WTC11 (cell line): ENCODE measurements at regions not wholly inside any gene's neighbourhood (a gene's known extent, or its start where the extent isn't known, plus 50 kb on each side); places are given as distances from the start of the nearest gene placed in this dataset.

Experiments
- ATAC-seq: fragments of 200-7000 bp; cut with Tn5 transposase; 2 replicates; pipeline ENCODE4 v1.10.0; 2021; ENCODE audit warnings: mild to moderate bottlenecking, moderate library complexity
- CTCF ChIA-PET: fragments of 300-600 bp; sonication (Branson Sonifier 250); formaldehyde crosslinking; loops from one replicate; lab custom pipeline; 2021; ENCODE audit warnings: antibody characterized with exemption; lab: Charles Lee
- POLR2A ChIA-PET: fragments of 350-600 bp; sonication (Branson Sonifier 250); formaldehyde crosslinking; loops from one replicate; lab custom pipeline; 2021; ENCODE audit warnings: antibody characterized with exemption; lab: Charles Lee
- DNase-seq: peaks from one replicate; pipeline ENCODE4 v3.0.0; 2021; ENCODE audit warnings: low spot score
- H3K27ac Mint-ChIP-seq: 2 replicates; pipeline ENCODE4 v1.8.0; 2021; ENCODE audit warnings: mixed read lengths
- H3K27me3 Mint-ChIP-seq: 2 replicates; pipeline ENCODE4 v1.8.0; 2021; ENCODE audit warnings: low read depth, mild to moderate bottlenecking, moderate library complexity, mixed read lengths
- H3K36me3 Mint-ChIP-seq: 2 replicates; pipeline ENCODE4 v1.8.0; 2021; ENCODE audit warnings: mixed read lengths
- H3K4me1 Mint-ChIP-seq: 2 replicates; pipeline ENCODE4 v1.8.0; 2022; ENCODE audit warnings: mixed read lengths
- H3K4me3 Mint-ChIP-seq: 2 replicates; pipeline ENCODE4 v1.8.0; 2021; ENCODE audit warnings: mild to moderate bottlenecking, moderate library complexity, mixed read lengths
- H3K9me3 Mint-ChIP-seq: 2 replicates; pipeline ENCODE4 v1.8.0; 2021; ENCODE audit warnings: mixed read lengths
- ATF2 ChIP-seq: sonication (generic); formaldehyde crosslinking; IDR thresholded peaks from 2 replicates; pipeline ENCODE4 v1.8.1; 2022; ENCODE audit warnings: low read depth, missing genetic modification reagents, borderline replicate concordance
- FOXP1 ChIP-seq: sonication (generic); formaldehyde crosslinking; IDR thresholded peaks from 2 replicates; pipeline ENCODE4 v1.8.0; 2022; ENCODE audit warnings: missing genetic modification reagents, mild to moderate bottlenecking, moderate library complexity, borderline replicate concordance
- GABPB1 ChIP-seq: sonication (generic); formaldehyde crosslinking; IDR thresholded peaks from 2 replicates; pipeline ENCODE4 v1.8.1; 2023; ENCODE audit warnings: mild to moderate bottlenecking, missing genetic modification reagents
- NFATC4 ChIP-seq: fragments of 250-450 bp; sonication (Bioruptor Pico); IDR thresholded peaks from 2 replicates; pipeline ENCODE4 v1.9.0; 2021; ENCODE audit warnings: mild to moderate bottlenecking
- NFE2L1 ChIP-seq: sonication (generic); formaldehyde crosslinking; IDR thresholded peaks from 2 replicates; pipeline ENCODE4 v1.8.1; 2023; ENCODE audit warnings: missing genetic modification reagents
- ZNF396 ChIP-seq: fragments of 250-450 bp; sonication (Bioruptor Pico); IDR thresholded peaks from 2 replicates; pipeline ENCODE4 v1.8.0; 2021; ENCODE audit warnings: mild to moderate bottlenecking, moderate library complexity, borderline replicate concordance
- ZNF423 ChIP-seq: fragments of 250-450 bp; sonication (Bioruptor Pico); IDR thresholded peaks from 2 replicates; pipeline ENCODE4 v2.1.2; 2022; ENCODE audit warnings: mild to moderate bottlenecking, moderate library complexity
- ZNF512 ChIP-seq: sonication (generic); formaldehyde crosslinking; IDR thresholded peaks from 2 replicates; pipeline ENCODE4 v1.8.1; 2022; ENCODE audit warnings: missing genetic modification reagents, borderline replicate concordance
- TF ChIP-seq, protein P1 (sequence below): fragments of 250-450 bp; sonication (Bioruptor Pico); IDR thresholded peaks from 2 replicates; pipeline ENCODE4 v1.9.0; 2021; ENCODE audit warnings: moderate library complexity, mild to moderate bottlenecking, inconsistent platforms, borderline replicate concordance
- TF ChIP-seq, protein P2 (sequence below): sonication (generic); formaldehyde crosslinking; IDR thresholded peaks from 2 replicates; pipeline ENCODE4 v1.8.1; 2022; ENCODE audit warnings: mild to moderate bottlenecking, moderate library complexity, missing genetic modification reagents
- TF ChIP-seq, protein P3 (sequence below): sonication (generic); formaldehyde crosslinking; IDR thresholded peaks from 2 replicates; pipeline ENCODE4 v1.8.1; 2023; ENCODE audit warnings: mild to moderate bottlenecking, missing genetic modification reagents, borderline replicate concordance
- TF ChIP-seq, protein P4 (sequence below): sonication (generic); formaldehyde crosslinking; IDR thresholded peaks from 2 replicates; pipeline ENCODE4 v1.8.0; 2022; ENCODE audit warnings: mild to moderate bottlenecking, missing genetic modification reagents

- Mint-ChIP-seq H3K4me3 (no peak overlapping the region), H3K9me3 (no peaks in the 10 kb centered on the region), H3K27me3 (no peaks in the 10 kb centered on the region; the same call in 1 of the 2 replicates), H3K36me3 (no peaks in the 10 kb centered on the region), H3K27ac (no peak overlapping the region), H3K4me1 (peaks cover 6% of the 10 kb centered on the region)
- POLR2A ChIA-PET: no interaction called here
- no peak for ATAC-seq
- CTCF ChIA-PET: no interaction called here
- no peak for DNase-seq
- peak; percentile 90 for TF ChIP-seq GABPB1 (CRISPR knock-in tag)
- TF ChIP-seq, protein P1, sequence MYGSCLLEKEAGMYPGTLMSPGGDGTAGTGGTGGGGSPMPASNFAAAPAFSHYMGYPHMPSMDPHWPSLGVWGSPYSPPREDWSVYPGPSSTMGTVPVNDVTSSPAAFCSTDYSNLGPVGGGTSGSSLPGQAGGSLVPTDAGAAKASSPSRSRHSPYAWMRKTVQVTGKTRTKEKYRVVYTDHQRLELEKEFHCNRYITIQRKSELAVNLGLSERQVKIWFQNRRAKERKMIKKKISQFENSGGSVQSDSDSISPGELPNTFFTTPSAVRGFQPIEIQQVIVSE (CRISPR knock-in tag): no peak
Measured at GRCh38 chr1:58881471-58881994, 97.7 kb upstream of the JUN start.

GRCh38 chr1:58882322-58882948, 98.6 kb upstream of the JUN start:
- CTCF ChIA-PET: no interaction called here
- no peak overlapping the region for H3K27ac Mint-ChIP-seq

More at GRCh38 chr1:58882322-58882948, 98.6 kb upstream of the JUN start:
- Mint-ChIP-seq H3K4me3 (no peak overlapping the region), H3K9me3 (no peaks in the 10 kb centered on the region), H3K36me3 (no peaks in the 10 kb centered on the region)
- no peak for ATAC-seq
- TF ChIP-seq FOXP1 (CRISPR knock-in tag) (no peak), ATF2 (CRISPR knock-in tag) (no peak), ZNF396 (no peak), ZNF512 (CRISPR knock-in tag) (no peak), ZNF423 (no peak), NFE2L1 (CRISPR knock-in tag) (no peak), NFATC4 (CRISPR knock-in tag) (no peak)
- TF ChIP-seq, protein P2, sequence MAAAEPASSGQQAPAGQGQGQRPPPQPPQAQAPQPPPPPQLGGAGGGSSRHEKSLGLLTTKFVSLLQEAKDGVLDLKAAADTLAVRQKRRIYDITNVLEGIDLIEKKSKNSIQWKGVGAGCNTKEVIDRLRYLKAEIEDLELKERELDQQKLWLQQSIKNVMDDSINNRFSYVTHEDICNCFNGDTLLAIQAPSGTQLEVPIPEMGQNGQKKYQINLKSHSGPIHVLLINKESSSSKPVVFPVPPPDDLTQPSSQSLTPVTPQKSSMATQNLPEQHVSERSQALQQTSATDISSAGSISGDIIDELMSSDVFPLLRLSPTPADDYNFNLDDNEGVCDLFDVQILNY: no peak
- TF ChIP-seq, protein P3, sequence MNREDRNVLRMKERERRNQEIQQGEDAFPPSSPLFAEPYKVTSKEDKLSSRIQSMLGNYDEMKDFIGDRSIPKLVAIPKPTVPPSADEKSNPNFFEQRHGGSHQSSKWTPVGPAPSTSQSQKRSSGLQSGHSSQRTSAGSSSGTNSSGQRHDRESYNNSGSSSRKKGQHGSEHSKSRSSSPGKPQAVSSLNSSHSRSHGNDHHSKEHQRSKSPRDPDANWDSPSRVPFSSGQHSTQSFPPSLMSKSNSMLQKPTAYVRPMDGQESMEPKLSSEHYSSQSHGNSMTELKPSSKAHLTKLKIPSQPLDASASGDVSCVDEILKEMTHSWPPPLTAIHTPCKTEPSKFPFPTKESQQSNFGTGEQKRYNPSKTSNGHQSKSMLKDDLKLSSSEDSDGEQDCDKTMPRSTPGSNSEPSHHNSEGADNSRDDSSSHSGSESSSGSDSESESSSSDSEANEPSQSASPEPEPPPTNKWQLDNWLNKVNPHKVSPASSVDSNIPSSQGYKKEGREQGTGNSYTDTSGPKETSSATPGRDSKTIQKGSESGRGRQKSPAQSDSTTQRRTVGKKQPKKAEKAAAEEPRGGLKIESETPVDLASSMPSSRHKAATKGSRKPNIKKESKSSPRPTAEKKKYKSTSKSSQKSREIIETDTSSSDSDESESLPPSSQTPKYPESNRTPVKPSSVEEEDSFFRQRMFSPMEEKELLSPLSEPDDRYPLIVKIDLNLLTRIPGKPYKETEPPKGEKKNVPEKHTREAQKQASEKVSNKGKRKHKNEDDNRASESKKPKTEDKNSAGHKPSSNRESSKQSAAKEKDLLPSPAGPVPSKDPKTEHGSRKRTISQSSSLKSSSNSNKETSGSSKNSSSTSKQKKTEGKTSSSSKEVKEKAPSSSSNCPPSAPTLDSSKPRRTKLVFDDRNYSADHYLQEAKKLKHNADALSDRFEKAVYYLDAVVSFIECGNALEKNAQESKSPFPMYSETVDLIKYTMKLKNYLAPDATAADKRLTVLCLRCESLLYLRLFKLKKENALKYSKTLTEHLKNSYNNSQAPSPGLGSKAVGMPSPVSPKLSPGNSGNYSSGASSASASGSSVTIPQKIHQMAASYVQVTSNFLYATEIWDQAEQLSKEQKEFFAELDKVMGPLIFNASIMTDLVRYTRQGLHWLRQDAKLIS (CRISPR knock-in tag): no peak
- TF ChIP-seq, protein P4, sequence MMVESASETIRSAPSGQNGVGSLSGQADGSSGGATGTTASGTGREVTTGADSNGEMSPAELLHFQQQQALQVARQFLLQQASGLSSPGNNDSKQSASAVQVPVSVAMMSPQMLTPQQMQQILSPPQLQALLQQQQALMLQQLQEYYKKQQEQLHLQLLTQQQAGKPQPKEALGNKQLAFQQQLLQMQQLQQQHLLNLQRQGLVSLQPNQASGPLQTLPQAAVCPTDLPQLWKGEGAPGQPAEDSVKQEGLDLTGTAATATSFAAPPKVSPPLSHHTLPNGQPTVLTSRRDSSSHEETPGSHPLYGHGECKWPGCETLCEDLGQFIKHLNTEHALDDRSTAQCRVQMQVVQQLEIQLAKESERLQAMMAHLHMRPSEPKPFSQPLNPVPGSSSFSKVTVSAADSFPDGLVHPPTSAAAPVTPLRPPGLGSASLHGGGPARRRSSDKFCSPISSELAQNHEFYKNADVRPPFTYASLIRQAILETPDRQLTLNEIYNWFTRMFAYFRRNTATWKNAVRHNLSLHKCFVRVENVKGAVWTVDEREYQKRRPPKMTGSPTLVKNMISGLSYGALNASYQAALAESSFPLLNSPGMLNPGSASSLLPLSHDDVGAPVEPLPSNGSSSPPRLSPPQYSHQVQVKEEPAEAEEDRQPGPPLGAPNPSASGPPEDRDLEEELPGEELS: no peak
- TF ChIP-seq, all 79 proteins: peak for 0
- DNase-seq: no peak
- Mint-ChIP-seq H3K4me1 (peaks cover 6% of the 10 kb centered on the region), H3K27me3 (no peaks in the 10 kb centered on the region; the same call in 1 of the 2 replicates)
- POLR2A ChIA-PET: no interaction called here
